ENCODE measurements at regions not wholly inside any gene's neighbourhood (a gene's known extent, or its start where the extent isn't known, plus 50 kb on each side); places are given as distances from the start of the nearest gene placed in this dataset.

- TF ChIP-seq CTCF (IDR thresholded peaks at IDR 0.05) (no peak), POLR2A (IDR thresholded peaks at IDR 0.05) (no peak)
Observed at GRCh38 chr6:19999319-20000191, 162.4 kb downstream of the ID4 start.
